ENCODE measurements at regions not wholly inside any gene's neighbourhood (a gene's known extent, or its start where the extent isn't known, plus 50 kb on each side); places are given as distances from the start of the nearest gene placed in this dataset.

GRCh38 chr21:22965455-22966135 lies 1967.4 kb downstream of the NCAM2 start:
- Histone ChIP-seq H3K9ac (ENCODE audit: low read length) (no peak overlapping the region), H3K36me3 (ENCODE audit: insufficient read depth, low read length) (no peaks in the 10 kb centered on the region), H3K9me3 (ENCODE audit: insufficient read depth, low read depth, low read length) (no peaks in the 10 kb centered on the region), H3K4me2 (ENCODE audit: low read length) (no peak overlapping the region), H4K20me1 (ENCODE audit: insufficient read depth, low read length) (no peaks in the 10 kb centered on the region), H3K27me3 (ENCODE audit: insufficient read depth, low read length) (no peaks in the 10 kb centered on the region), H3K4me3 (ENCODE audit: insufficient read depth, low read depth, low read length) (no peak overlapping the region), H3K27ac (ENCODE audit: low read depth, low read length) (no peak overlapping the region), H2AFZ (ENCODE audit: low read depth, low read length) (no peak overlapping the region), H3K79me2 (ENCODE audit: insufficient read depth, low read length) (no peaks in the 10 kb centered on the region), H3K4me1 (ENCODE audit: insufficient read depth, low read length) (no peaks in the 10 kb centered on the region)
- no peaks in the 10 kb centered on the region for H3K27me3 Mint-ChIP-seq (ENCODE audit: low read depth, unreplicated experiment)
- no peaks in the 10 kb centered on the region for H3K9me3 Mint-ChIP-seq (ENCODE audit: unreplicated experiment)
- no peaks in the 10 kb centered on the region for H3K36me3 Mint-ChIP-seq (ENCODE audit: low read depth, unreplicated experiment)
- TF ChIP-seq EZH2 (IDR thresholded peaks at IDR 0.05; ENCODE audit: insufficient read depth, low read length): no peak
- TF ChIP-seq, protein P1, sequence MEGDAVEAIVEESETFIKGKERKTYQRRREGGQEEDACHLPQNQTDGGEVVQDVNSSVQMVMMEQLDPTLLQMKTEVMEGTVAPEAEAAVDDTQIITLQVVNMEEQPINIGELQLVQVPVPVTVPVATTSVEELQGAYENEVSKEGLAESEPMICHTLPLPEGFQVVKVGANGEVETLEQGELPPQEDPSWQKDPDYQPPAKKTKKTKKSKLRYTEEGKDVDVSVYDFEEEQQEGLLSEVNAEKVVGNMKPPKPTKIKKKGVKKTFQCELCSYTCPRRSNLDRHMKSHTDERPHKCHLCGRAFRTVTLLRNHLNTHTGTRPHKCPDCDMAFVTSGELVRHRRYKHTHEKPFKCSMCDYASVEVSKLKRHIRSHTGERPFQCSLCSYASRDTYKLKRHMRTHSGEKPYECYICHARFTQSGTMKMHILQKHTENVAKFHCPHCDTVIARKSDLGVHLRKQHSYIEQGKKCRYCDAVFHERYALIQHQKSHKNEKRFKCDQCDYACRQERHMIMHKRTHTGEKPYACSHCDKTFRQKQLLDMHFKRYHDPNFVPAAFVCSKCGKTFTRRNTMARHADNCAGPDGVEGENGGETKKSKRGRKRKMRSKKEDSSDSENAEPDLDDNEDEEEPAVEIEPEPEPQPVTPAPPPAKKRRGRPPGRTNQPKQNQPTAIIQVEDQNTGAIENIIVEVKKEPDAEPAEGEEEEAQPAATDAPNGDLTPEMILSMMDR (IDR thresholded peaks at IDR 0.05; ENCODE audit: insufficient read depth, low read depth, low read length): no peak
- H3K4me1 Mint-ChIP-seq (ENCODE audit: low read depth, unreplicated experiment): peaks cover 15% of the 10 kb centered on the region
- no peak for DNase-seq (ENCODE audit: low read depth)
- H3K4me3 Mint-ChIP-seq (ENCODE audit: unreplicated experiment): no peak overlapping the region
- FAIRE-seq: no peak
- peak overlapping the region; percentile 92 for H3K27ac Mint-ChIP-seq (ENCODE audit: unreplicated experiment)

DNA sequence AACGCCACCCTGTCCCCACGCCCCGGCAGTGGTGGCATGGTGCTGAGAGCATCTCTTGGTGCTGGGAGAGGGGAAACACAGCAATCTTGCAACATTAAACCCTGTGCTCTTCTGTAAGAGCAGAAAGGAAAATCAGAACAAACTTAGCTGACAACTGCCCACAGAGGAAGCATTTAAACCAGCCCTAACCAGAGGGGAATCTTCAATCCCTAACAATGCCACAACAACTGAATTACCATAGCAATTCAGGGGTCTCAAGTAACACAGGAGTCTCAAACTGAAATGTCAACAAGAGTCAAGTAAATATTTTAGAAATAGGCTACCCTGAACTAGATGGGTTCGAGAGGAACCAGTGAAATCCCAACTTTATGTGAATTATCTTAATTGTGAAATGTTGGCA lies 1983.6 kb downstream of the NCAM2 start:
- Histone ChIP-seq H3K4me2 (ENCODE audit: low read length) (no peak overlapping the region), H3K79me2 (ENCODE audit: insufficient read depth, low read length) (no peaks in the 10 kb centered on the region), H3K36me3 (ENCODE audit: insufficient read depth, low read length) (no peaks in the 10 kb centered on the region), H3K4me3 (ENCODE audit: insufficient read depth, low read depth, low read length) (no peak overlapping the region), H3K9ac (ENCODE audit: low read length) (no peak overlapping the region), H3K9me3 (ENCODE audit: insufficient read depth, low read depth, low read length) (no peaks in the 10 kb centered on the region), H3K27me3 (ENCODE audit: insufficient read depth, low read length) (no peaks in the 10 kb centered on the region), H3K27ac (ENCODE audit: low read depth, low read length) (no peak overlapping the region), H2AFZ (ENCODE audit: low read depth, low read length) (no peak overlapping the region), H3K4me1 (ENCODE audit: insufficient read depth, low read length) (no peaks in the 10 kb centered on the region), H4K20me1 (ENCODE audit: insufficient read depth, low read length) (no peaks in the 10 kb centered on the region)
- no peak overlapping the region for H3K4me3 Mint-ChIP-seq (ENCODE audit: unreplicated experiment)
- H3K27me3 Mint-ChIP-seq (ENCODE audit: low read depth, unreplicated experiment): no peaks in the 10 kb centered on the region
- FAIRE-seq (no peak), DNase-seq (ENCODE audit: low read depth) (no peak)
- H3K36me3 Mint-ChIP-seq (ENCODE audit: low read depth, unreplicated experiment): no peaks in the 10 kb centered on the region
- no peaks in the 10 kb centered on the region for H3K9me3 Mint-ChIP-seq (ENCODE audit: unreplicated experiment)
- TF ChIP-seq EZH2 (IDR thresholded peaks at IDR 0.05; ENCODE audit: insufficient read depth, low read length): no peak
- H3K27ac Mint-ChIP-seq (ENCODE audit: unreplicated experiment): no peak overlapping the region
- no peaks in the 10 kb centered on the region for H3K4me1 Mint-ChIP-seq (ENCODE audit: low read depth, unreplicated experiment)

DNA sequence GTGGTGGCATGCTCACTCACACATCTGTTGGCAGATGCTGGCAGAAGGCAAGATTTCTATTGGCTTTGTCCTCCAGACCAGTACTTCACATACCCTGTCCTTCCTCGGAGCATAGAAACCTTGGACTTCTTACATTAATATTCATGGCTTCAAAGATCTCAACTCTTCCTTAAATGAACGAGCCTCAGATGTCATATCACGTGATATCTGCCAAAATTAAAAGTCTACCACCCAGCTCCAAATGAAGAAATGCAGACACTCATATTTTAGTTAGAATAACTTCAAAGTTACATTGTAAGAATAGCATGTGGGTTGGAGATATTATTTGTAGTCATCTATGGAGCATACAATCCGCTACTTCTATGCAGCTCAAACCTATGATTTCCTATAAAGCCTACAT lies 1994.9 kb downstream of the NCAM2 start:
- no peaks in the 10 kb centered on the region for H3K27me3 Mint-ChIP-seq (ENCODE audit: low read depth, unreplicated experiment)
- Histone ChIP-seq H2AFZ (ENCODE audit: low read depth, low read length) (no peak overlapping the region), H3K9me3 (ENCODE audit: insufficient read depth, low read depth, low read length) (peaks cover 4% of the 10 kb centered on the region), H3K4me2 (ENCODE audit: low read length) (no peak overlapping the region), H3K4me1 (ENCODE audit: insufficient read depth, low read length) (no peaks in the 10 kb centered on the region), H4K20me1 (ENCODE audit: insufficient read depth, low read length) (no peaks in the 10 kb centered on the region), H3K79me2 (ENCODE audit: insufficient read depth, low read length) (no peaks in the 10 kb centered on the region), H3K27me3 (ENCODE audit: insufficient read depth, low read length) (no peaks in the 10 kb centered on the region), H3K27ac (ENCODE audit: low read depth, low read length) (no peak overlapping the region), H3K4me3 (ENCODE audit: insufficient read depth, low read depth, low read length) (no peak overlapping the region), H3K36me3 (ENCODE audit: insufficient read depth, low read length) (no peaks in the 10 kb centered on the region), H3K9ac (ENCODE audit: low read length) (no peak overlapping the region)
- no peak for FAIRE-seq
- TF ChIP-seq EZH2 (IDR thresholded peaks at IDR 0.05; ENCODE audit: insufficient read depth, low read length): no peak
- TF ChIP-seq, protein P1 (IDR thresholded peaks at IDR 0.05; ENCODE audit: insufficient read depth, low read depth, low read length): no peak
- peaks cover 3% of the 10 kb centered on the region for H3K9me3 Mint-ChIP-seq (ENCODE audit: unreplicated experiment)
- no peak for DNase-seq (ENCODE audit: low read depth)
- H3K4me1 Mint-ChIP-seq (ENCODE audit: low read depth, unreplicated experiment): no peaks in the 10 kb centered on the region
- no peak overlapping the region for H3K4me3 Mint-ChIP-seq (ENCODE audit: unreplicated experiment)
- no peaks in the 10 kb centered on the region for H3K36me3 Mint-ChIP-seq (ENCODE audit: low read depth, unreplicated experiment)
- H3K27ac Mint-ChIP-seq (ENCODE audit: unreplicated experiment): no peak overlapping the region

All from astrocyte (in vitro differentiated cells and primary cell).